HT-29 (cell line): ENCODE measurements at regions not wholly inside any gene's neighbourhood (a gene's known extent, or its start where the extent isn't known, plus 50 kb on each side); places are given as distances from the start of the nearest gene placed in this dataset.
"Not testable (repeated sequence)": the region's sequence is repeated elsewhere in the genome, so short reads cannot be mapped to it uniquely, and the experiment has no call there.

ENCODE experiments used
- DNase-seq: peaks from one replicate; pipeline ENCODE4 v3.0.0-alpha.2; 2015; ENCODE audit warnings: low spot score

DNA sequence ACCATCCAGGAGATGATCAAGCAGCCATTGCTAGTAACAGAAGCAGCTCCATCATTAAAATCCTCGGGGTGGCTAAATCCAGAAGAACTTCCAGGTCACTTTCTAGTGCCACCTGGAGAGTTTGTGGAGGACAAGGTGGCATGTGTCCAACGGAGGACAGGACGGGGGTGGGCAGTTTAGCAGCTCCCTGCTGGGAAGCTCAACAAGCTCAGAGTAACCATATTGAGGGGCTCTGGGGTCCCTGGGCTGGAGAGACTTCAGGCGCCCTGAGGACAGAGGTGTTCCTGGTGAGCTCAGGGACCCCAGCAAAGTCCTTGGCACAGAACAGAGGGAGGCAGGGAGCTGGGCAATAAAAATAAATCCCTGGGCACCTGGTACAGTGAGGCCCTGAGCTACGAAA, 140.0 kb upstream of the FHL2 start:
- DNase-seq = no peak

DNA sequence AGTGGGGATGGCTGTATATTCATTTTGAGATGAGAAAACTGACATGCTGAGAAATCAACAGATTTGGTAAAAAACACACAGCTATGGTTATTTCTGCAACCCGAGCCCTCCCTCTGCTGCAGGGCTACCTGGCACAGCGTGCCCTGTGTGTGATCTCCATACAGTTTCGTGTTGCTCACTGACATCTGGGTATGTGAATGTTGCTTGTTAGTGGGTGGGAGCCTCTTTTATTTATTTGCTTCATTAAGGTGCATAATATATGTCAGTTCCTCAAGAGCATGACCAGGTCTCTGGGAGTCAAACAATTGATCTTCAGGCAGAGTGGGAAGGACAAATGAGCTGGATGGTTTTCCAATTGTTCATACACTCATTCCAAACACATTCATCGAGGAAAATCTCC, 139.1 kb upstream of the FHL2 start:
- no peak for DNase-seq

GRCh38 chr2:105537466-105537865, 138.6 kb upstream of the FHL2 start:
- no peak for DNase-seq

DNA sequence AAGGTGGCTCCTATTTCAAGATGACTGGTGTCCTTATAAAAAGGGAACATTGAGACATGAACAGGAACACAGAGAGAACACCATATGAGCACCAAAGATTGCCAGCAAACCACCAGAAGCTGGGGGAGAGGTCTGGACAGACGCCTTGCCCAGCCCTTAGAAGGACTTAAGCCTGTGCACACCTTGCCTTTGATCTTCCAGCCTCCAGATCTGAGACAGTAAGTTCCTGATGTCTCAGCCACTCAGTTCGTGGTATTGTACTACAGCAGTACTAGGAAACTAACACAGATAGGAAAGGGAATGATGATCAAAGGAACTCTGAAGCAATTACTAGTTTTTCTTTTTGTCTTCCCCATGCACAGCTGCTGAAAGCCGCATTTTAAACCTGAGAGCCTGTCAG, 137.3 kb upstream of the FHL2 start:
- no peak for DNase-seq

- not testable (repeated sequence) for DNase-seq
These were observed 130.4 kb upstream of the FHL2 start for GRCh38 chr2:105529258-105529657.

GRCh38 chr2:105526000-105526925, 127.4 kb upstream of the FHL2 start:
- DNase-seq = no peak

DNA sequence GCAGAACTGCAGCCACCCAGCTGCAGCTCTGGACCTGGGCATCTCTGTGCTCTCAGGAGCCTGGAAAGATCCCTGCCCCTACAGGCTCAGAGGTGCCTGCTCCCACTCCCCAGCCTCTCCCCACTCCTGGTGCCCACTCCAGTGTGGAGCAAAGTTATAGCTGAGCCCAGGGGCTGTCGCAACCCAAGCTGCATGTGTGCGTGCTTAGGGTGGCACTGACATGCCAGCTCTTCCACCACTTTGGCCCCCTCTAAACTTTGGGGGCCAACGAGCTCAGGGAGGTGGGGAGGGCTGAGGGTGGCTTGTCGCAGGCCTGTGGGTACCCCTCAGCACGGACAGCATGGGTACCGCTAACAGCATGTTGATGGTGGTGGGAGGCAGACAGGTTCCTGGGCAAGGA, 126.3 kb upstream of the FHL2 start:
- DNase-seq = no peak

DNA sequence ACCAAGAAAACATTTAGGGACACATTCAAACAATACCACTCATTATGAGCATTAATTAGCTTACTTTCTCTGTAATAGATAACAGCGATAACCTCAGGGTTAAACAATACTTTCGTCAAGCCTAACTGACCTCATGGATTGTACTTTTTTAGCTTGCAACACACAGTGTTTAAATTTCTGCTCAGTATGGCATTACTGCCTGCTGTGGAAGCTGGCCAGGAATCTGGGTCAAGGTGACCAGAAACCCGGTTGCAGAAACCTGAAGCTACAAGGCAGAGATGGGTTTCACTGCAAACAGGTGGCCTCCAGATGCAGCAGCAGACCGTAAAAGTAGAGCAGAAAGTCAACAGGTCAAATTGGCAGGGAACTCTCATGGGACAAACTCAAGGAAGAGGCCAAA, 123.8 kb upstream of the FHL2 start:
- DNase-seq = no peak

GRCh38 chr2:105521616-105522015, 122.8 kb upstream of the FHL2 start:
- no peak for DNase-seq

- peak; percentile 68 for DNase-seq
These were observed 122.3 kb upstream of the FHL2 start for GRCh38 chr2:105521176-105521575.

GRCh38 chr2:105519516-105519915, 120.7 kb upstream of the FHL2 start:
- DNase-seq = no peak

GRCh38 chr2:105518897-105519296, 120.0 kb upstream of the FHL2 start:
- peak; percentile 51 for DNase-seq

- DNase-seq = no peak
These were observed 119.2 kb upstream of the FHL2 start for GRCh38 chr2:105517814-105518705.

GRCh38 chr2:105515581-105516415, 116.9 kb upstream of the FHL2 start:
- no peak for DNase-seq

GRCh38 chr2:105514576-105514975, 115.7 kb upstream of the FHL2 start:
- no peak for DNase-seq

DNA sequence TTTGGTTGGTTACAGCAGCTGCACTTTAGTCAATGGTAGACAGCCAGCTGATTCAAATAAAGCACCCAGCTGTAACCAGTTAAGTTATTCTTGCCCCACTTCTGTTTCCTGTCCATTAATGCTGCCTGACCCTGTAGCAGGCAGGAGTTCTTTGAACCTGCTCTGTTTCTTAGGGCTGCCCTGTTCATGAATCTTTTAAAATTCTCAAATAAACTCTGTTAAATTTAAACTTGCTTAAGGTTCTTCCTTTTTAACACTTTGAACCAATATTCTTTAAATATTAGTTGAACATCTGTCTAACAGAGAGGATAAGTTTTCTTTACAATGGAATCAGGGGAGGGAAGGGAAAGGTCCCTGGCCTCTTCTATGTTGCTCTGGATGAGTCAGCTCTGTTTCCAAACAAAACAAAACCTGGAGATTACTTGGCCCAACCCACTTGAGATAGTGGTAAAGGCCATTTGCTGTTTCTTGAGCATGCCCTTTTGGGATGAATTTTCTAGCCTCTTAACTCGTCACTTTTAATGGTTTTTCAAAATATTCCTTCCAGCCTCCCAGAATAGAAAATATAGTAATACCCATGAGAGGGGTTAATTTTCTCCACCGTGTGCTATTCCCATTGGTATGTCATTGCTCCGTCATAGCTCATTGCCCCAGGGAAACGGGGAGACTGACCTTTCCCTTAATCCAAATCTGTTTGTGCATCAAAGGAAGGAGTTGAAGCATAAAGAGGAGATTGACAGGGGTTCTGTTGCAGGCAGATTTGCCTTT, 112.1 kb upstream of the FHL2 start:
- peak; percentile 60 for DNase-seq

GRCh38 chr2:105509269-105510086, 110.6 kb upstream of the FHL2 start:
- no peak for DNase-seq

- not testable (repeated sequence) for DNase-seq
These were observed 108.0 kb upstream of the FHL2 start for GRCh38 chr2:105506860-105507259.

- DNase-seq = no peak
These were observed 105.6 kb upstream of the FHL2 start for GRCh38 chr2:105504459-105504858.
